ENCODE measurements at regions not wholly inside any gene's neighbourhood (a gene's known extent, or its start where the extent isn't known, plus 50 kb on each side); places are given as distances from the start of the nearest gene placed in this dataset.

DNA sequence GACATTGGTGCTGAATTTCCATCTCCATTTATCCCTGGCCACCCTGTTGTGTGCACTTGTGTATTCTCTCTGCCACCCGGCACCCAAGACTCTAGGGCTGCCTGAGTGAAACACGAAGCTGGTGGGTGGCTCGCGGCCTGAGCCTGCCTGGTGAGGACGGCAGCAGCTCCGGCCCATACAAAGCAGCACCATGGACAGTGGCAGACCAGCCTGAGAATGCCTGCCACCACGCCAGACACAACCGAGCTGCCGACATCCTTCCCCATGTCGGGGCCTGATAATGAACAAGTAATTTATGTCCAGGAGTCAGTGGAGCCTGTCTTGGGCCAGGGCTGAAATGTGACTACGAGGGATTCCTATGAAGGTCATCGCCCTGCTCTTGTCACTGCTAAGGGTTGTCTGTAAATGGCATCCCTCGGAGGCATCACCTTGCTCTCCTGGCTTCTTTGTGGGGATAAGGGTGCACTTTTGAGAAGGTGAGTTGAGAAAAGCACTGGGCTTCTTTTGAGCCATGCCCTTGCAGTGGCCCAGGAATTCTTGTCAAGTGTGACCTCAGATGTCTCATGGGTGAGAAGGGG is 175.7 kb downstream of the MELK start:
- TF ChIP-seq, protein P1, sequence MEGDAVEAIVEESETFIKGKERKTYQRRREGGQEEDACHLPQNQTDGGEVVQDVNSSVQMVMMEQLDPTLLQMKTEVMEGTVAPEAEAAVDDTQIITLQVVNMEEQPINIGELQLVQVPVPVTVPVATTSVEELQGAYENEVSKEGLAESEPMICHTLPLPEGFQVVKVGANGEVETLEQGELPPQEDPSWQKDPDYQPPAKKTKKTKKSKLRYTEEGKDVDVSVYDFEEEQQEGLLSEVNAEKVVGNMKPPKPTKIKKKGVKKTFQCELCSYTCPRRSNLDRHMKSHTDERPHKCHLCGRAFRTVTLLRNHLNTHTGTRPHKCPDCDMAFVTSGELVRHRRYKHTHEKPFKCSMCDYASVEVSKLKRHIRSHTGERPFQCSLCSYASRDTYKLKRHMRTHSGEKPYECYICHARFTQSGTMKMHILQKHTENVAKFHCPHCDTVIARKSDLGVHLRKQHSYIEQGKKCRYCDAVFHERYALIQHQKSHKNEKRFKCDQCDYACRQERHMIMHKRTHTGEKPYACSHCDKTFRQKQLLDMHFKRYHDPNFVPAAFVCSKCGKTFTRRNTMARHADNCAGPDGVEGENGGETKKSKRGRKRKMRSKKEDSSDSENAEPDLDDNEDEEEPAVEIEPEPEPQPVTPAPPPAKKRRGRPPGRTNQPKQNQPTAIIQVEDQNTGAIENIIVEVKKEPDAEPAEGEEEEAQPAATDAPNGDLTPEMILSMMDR (conservative IDR thresholded peaks at IDR 0.05; ENCODE audit: low read depth in 2 of 2) = no peak
- TF ChIP-seq EZH2 (IDR thresholded peaks at IDR 0.05; ENCODE audit: low read depth, unreplicated experiment) (no peak), POLR2AphosphoS5 (IDR thresholded peaks at IDR 0.05; ENCODE audit: low read depth) (no peak), EZH2phosphoT487 (IDR thresholded peaks at IDR 0.05; ENCODE audit: unreplicated experiment) (no peak), NANOG (IDR thresholded peaks at IDR 0.05; ENCODE audit: borderline replicate concordance) (no peak), ZNF114 (CRISPR knock-in tag; IDR thresholded peaks at IDR 0.05) (no peak), CREB1 (CRISPR knock-in tag; IDR thresholded peaks at IDR 0.05; ENCODE audit: low read depth) (no peak)
- TF ChIP-seq, protein P2, sequence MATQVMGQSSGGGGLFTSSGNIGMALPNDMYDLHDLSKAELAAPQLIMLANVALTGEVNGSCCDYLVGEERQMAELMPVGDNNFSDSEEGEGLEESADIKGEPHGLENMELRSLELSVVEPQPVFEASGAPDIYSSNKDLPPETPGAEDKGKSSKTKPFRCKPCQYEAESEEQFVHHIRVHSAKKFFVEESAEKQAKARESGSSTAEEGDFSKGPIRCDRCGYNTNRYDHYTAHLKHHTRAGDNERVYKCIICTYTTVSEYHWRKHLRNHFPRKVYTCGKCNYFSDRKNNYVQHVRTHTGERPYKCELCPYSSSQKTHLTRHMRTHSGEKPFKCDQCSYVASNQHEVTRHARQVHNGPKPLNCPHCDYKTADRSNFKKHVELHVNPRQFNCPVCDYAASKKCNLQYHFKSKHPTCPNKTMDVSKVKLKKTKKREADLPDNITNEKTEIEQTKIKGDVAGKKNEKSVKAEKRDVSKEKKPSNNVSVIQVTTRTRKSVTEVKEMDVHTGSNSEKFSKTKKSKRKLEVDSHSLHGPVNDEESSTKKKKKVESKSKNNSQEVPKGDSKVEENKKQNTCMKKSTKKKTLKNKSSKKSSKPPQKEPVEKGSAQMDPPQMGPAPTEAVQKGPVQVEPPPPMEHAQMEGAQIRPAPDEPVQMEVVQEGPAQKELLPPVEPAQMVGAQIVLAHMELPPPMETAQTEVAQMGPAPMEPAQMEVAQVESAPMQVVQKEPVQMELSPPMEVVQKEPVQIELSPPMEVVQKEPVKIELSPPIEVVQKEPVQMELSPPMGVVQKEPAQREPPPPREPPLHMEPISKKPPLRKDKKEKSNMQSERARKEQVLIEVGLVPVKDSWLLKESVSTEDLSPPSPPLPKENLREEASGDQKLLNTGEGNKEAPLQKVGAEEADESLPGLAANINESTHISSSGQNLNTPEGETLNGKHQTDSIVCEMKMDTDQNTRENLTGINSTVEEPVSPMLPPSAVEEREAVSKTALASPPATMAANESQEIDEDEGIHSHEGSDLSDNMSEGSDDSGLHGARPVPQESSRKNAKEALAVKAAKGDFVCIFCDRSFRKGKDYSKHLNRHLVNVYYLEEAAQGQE (IDR thresholded peaks at IDR 0.05; ENCODE audit: unreplicated experiment) = peak; percentile 96

All from GM23338 (cell line).